H1 (cell line): ENCODE measurements at regions not wholly inside any gene's neighbourhood (a gene's known extent, or its start where the extent isn't known, plus 50 kb on each side); places are given as distances from the start of the nearest gene placed in this dataset.

ENCODE experiments used
- CTCF ChIA-PET: fragments of 300-600 bp; sonication (Branson Sonifier 250); formaldehyde crosslinking; loops from one replicate; lab custom pipeline; 2021; ENCODE audit not compliant: partially characterized antibody; lab: Charles Lee
- POLR2A ChIA-PET: fragments of 300-600 bp; sonication (Branson Sonifier 250); formaldehyde crosslinking; loops from one replicate; lab custom pipeline; 2021; ENCODE audit warnings: inconsistent platforms; ENCODE audit not compliant: partially characterized antibody; lab: Charles Lee
- DNase-seq, 2 experiments: peaks; one replicate each; pipeline versions ENCODE4 v3.0.0 to v3.0.0-alpha.2; 2010 to 2022; ENCODE audit warnings: low spot score in 2 of 2, low read depth in 1 of 2, mixed read lengths in 1 of 2
- FAIRE-seq: peaks from 2 replicates; lab custom pipeline; 2011; peaks lifted over from hg19 to GRCh38; lab: Jason Lieb, UNC
- H2AFZ ChIP-seq: 2 replicates; pipeline ENCODE4 v1.8.1; 2012; ENCODE audit warnings: low read length, inconsistent platforms
- H2AK5ac ChIP-seq: 2 replicates; pipeline ENCODE4 v1.6.1; 2013; ENCODE audit warnings: low read depth, low read length
- H2BK120ac ChIP-seq: replicated peaks from 2 replicates; pipeline ENCODE3; 2013; ENCODE audit warnings: low read depth, low read length, inconsistent platforms
- H2BK12ac ChIP-seq: 2 replicates; pipeline ENCODE4 v1.6.1; 2013; ENCODE audit warnings: low read depth, low read length
- H2BK15ac ChIP-seq: 2 replicates; pipeline ENCODE4 v1.6.1; 2013; ENCODE audit warnings: low read length
- H2BK20ac ChIP-seq: 2 replicates; pipeline ENCODE4 v1.6.1; 2013; ENCODE audit warnings: low read length
- H2BK5ac ChIP-seq: 2 replicates; pipeline ENCODE4 v1.6.1; 2013; ENCODE audit warnings: low read depth, low read length
- H3K14ac ChIP-seq: 2 replicates; pipeline ENCODE4 v1.6.1; 2013; ENCODE audit warnings: inconsistent platforms; ENCODE audit not compliant: insufficient read length
- H3K18ac ChIP-seq: 2 replicates; pipeline ENCODE4 v1.6.1; 2013; ENCODE audit warnings: low read length; ENCODE audit errors: extremely low read depth
- H3K23ac ChIP-seq: 2 replicates; pipeline ENCODE4 v1.6.1; 2013; ENCODE audit warnings: inconsistent platforms; ENCODE audit not compliant: insufficient read length
- H3K23me2 ChIP-seq: 2 replicates; pipeline ENCODE4 v1.6.1; 2013; ENCODE audit warnings: low read depth, low read length
- H3K27ac ChIP-seq: 2 replicates; pipeline ENCODE4 v1.6.1; 2011; ENCODE audit warnings: low read depth, low read length, inconsistent platforms
- H3K27me3 ChIP-seq, 4 experiments: replicated peaks in 1 of 4; 1 replicate in 1 of 4; 2 replicates in 3 of 4; pipeline versions ENCODE4 v1.6.1 to v1.8.1; 2011 to 2013; ENCODE audit warnings: low read length in 3 of 4, mild to moderate bottlenecking in 3 of 4, inconsistent platforms in 2 of 4, mixed read lengths in 2 of 4, moderate library complexity in 1 of 4; ENCODE audit not compliant: control insufficient read depth in 3 of 4, insufficient read depth in 3 of 4; ENCODE audit errors: extremely low read depth in 1 of 4
- H3K36me3 ChIP-seq, 4 experiments: 2 replicates each; pipeline versions ENCODE4 v1.6.1 to v1.8.1; 2011 to 2013; ENCODE audit warnings: mild to moderate bottlenecking in 4 of 4, low read length in 3 of 4, moderate library complexity in 2 of 4, control low read depth in 1 of 4, inconsistent platforms in 1 of 4; ENCODE audit not compliant: insufficient read depth in 4 of 4, control insufficient read depth in 2 of 4
- H3K4ac ChIP-seq: replicated peaks from 2 replicates; pipeline ENCODE3; 2013; ENCODE audit warnings: low read length, low read depth, mixed read lengths, inconsistent platforms; ENCODE audit not compliant: insufficient read length
- H3K4me1 ChIP-seq, 4 experiments: replicated peaks in 1 of 4; 1 replicate in 1 of 4; 2 replicates in 3 of 4; pipeline versions ENCODE4 v1.6.1 to v1.8.1; 2011 to 2013; ENCODE audit warnings: low read length in 3 of 4, inconsistent platforms in 2 of 4, mixed read lengths in 1 of 4; ENCODE audit not compliant: insufficient read depth in 4 of 4, control insufficient read depth in 3 of 4
- H3K4me2 ChIP-seq, 2 experiments: 2 replicates each; pipeline versions ENCODE4 v1.6.1 to v1.8.1; 2011 to 2013; ENCODE audit warnings: low read depth in 2 of 2, low read length in 2 of 2, control low read depth in 1 of 2, inconsistent platforms in 1 of 2, mild to moderate bottlenecking in 1 of 2; ENCODE audit not compliant: insufficient read depth in 1 of 2
- H3K4me3 ChIP-seq, 4 experiments: fragments of 200-600, 300-600 bp in 1 of 4; sonication (generic), shearing (Covaris generic), sonication (Bioruptor Twin) in 1 of 4; 2 replicates each; pipeline versions ENCODE4 v1.5.1 to v1.8.1; 2011 to 2016; ENCODE audit warnings: low read length in 4 of 4, low read depth in 3 of 4, control low read depth in 2 of 4, inconsistent platforms in 2 of 4, mild to moderate bottlenecking in 2 of 4, mixed read lengths in 1 of 4, moderate library complexity in 1 of 4; ENCODE audit not compliant: insufficient read depth in 2 of 4; ENCODE audit errors: extremely low read depth in 1 of 4
- H3K56ac ChIP-seq: replicated peaks from 2 replicates; pipeline ENCODE3; 2013; ENCODE audit warnings: low read depth, mild to moderate bottlenecking, mixed read lengths, low read length, inconsistent platforms; ENCODE audit not compliant: insufficient read length
- H3K79me1 ChIP-seq: 2 replicates; pipeline ENCODE4 v1.6.1; 2013; ENCODE audit warnings: low read depth, low read length, control low read depth
- H3K79me2 ChIP-seq, 2 experiments: 2 replicates each; pipeline versions ENCODE4 v1.6.1 to v1.8.1; 2012 to 2013; ENCODE audit warnings: low read length in 2 of 2, mild to moderate bottlenecking in 2 of 2, inconsistent platforms in 1 of 2; ENCODE audit not compliant: insufficient read depth in 2 of 2, control insufficient read depth in 1 of 2
- H3K9ac ChIP-seq, 4 experiments: replicated peaks in 1 of 4; 1 replicate in 1 of 4; 2 replicates in 3 of 4; pipeline versions ENCODE4 v1.6.1 to v1.8.1; 2011 to 2013; ENCODE audit warnings: low read depth in 3 of 4, low read length in 3 of 4, control low read depth in 2 of 4, mild to moderate bottlenecking in 2 of 4, moderate library complexity in 2 of 4, inconsistent platforms in 1 of 4; ENCODE audit errors: extremely low read depth in 1 of 4
- H3K9me3 ChIP-seq, 2 experiments: 2 replicates each; pipeline versions ENCODE4 v1.6.1 to v1.8.1; 2012 to 2013; ENCODE audit warnings: mild to moderate bottlenecking in 2 of 2, moderate library complexity in 2 of 2, control low read depth in 1 of 2, inconsistent platforms in 1 of 2, low read depth in 1 of 2, low read length in 1 of 2, mixed read lengths in 1 of 2; ENCODE audit not compliant: insufficient read depth in 2 of 2
- H4K20me1 ChIP-seq, 2 experiments: replicated peaks in 1 of 2; 2 replicates each; pipeline versions ENCODE3 to v1.8.1; 2011 to 2013; ENCODE audit warnings: inconsistent platforms in 2 of 2, low read length in 2 of 2, mild to moderate bottlenecking in 1 of 2; ENCODE audit not compliant: insufficient read depth in 2 of 2, control insufficient read depth in 1 of 2
- H4K5ac ChIP-seq: 2 replicates; pipeline ENCODE4 v1.6.1; 2013; ENCODE audit warnings: low read length, low read depth, mixed read lengths, inconsistent platforms; ENCODE audit not compliant: insufficient read length
- H4K8ac ChIP-seq: 2 replicates; pipeline ENCODE4 v1.8.0; 2013; ENCODE audit warnings: mild to moderate bottlenecking, moderate library complexity, low read length, inconsistent platforms; ENCODE audit not compliant: insufficient read depth; ENCODE audit errors: extremely low read depth
- H4K91ac ChIP-seq: replicated peaks from 2 replicates; pipeline ENCODE3; 2013; ENCODE audit warnings: low read length, mixed read lengths, inconsistent platforms; ENCODE audit not compliant: insufficient read length
- PHF8 ChIP-seq: fragments of 200-600 bp; sonication (generic); conservative IDR thresholded peaks from 2 replicates; pipeline ENCODE4 v1.7.1; 2012; ENCODE audit warnings: low read depth, mild to moderate bottlenecking, inconsistent platforms, low read length, moderate library complexity
- RAD21 ChIP-seq, 2 experiments: IDR thresholded peaks in 1 of 2; conservative IDR thresholded peaks in 1 of 2; 2 replicates each; pipeline ENCODE4 v1.6.1; 2011; ENCODE audit warnings: low read depth in 2 of 2, low read length in 2 of 2, improper control_type of control experiment in 1 of 2, inconsistent platforms in 1 of 2, mild to moderate bottlenecking in 1 of 2, moderate library complexity in 1 of 2
- WGBS, 2 experiments: shearing (Covaris generic) in 1 of 2; methylation state at CpG; one replicate each; pipeline versions ENCODE4 v1.1.6 to v1.1.7; 2013 to 2015; ENCODE audit warnings: low lambda C conversion rate in 2 of 2, mixed read lengths in 2 of 2, inconsistent platforms in 1 of 2, low coverage in 1 of 2, missing lambda C conversion rate in 1 of 2; ENCODE audit not compliant: insufficient replicate concordance in 2 of 2, insufficient coverage in 1 of 2, insufficient read length in 1 of 2; ENCODE audit errors: extremely low coverage in 1 of 2, missing lambda C conversion rate in 1 of 2; 5-methylcytosine and 5-hydroxymethylcytosine counted together
- TF ChIP-seq, protein P1 (sequence below), 3 experiments: IDR thresholded peaks; 1 replicate in 2 of 3; 2 replicates in 1 of 3; pipeline versions ENCODE4 v1.5.1 to v1.6.1; 2011; ENCODE audit warnings: low read length in 3 of 3, mild to moderate bottlenecking in 3 of 3, inconsistent platforms in 2 of 3, low read depth in 1 of 3, moderate library complexity in 1 of 3; ENCODE audit not compliant: insufficient read depth in 1 of 3; ENCODE audit errors: control extremely low read depth in 1 of 3

DNA sequence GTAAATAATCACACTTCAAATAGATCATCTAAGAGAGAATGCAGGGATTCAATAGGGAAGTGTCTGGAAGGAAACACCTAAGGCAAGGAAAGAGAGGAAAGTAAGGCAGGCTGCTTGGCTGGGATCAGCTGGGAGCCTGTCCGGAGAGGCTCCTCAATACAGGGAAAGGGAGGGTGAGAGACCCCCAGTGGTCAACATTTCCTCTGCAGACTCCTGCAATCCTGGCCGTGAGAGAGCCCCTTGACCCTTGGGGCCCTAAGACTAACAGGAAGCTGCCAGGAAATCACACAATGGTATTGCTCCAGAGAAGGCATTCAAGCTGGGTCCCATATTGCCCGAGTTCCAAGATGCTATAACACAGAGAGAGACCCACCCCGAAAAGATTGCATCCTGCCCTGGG is 549.4 kb downstream of the NYAP2 start:
- H4K20me1 ChIP-seq = no peaks in the 10 kb centered on the region
- H3K79me2 ChIP-seq = no peaks in the 10 kb centered on the region
- no peaks in the 10 kb centered on the region for H3K79me1 ChIP-seq
- POLR2A ChIA-PET = no interaction called here
- H2AFZ ChIP-seq = peak overlapping the region; percentile 53; the same call in 1 of the 2 replicates
- H2AK5ac ChIP-seq = no peak overlapping the region
- H3K14ac ChIP-seq = no peak overlapping the region
- H3K9me3 ChIP-seq = no peaks in the 10 kb centered on the region; a peak in 1 of 4 replicates
- no peaks in the 10 kb centered on the region for H3K27me3 ChIP-seq
- no peak overlapping the region for H3K4ac ChIP-seq
- no peak overlapping the region for H2BK20ac ChIP-seq
- no peak overlapping the region for H4K91ac ChIP-seq
- H4K5ac ChIP-seq = no peak overlapping the region
- no peak overlapping the region for H3K9ac ChIP-seq
- H2BK15ac ChIP-seq = no peak overlapping the region
- no peaks in the 10 kb centered on the region for H3K23me2 ChIP-seq
- no peak overlapping the region for H2BK12ac ChIP-seq
- CTCF ChIA-PET = interaction anchor here (1.2 to 1.4 kb wide), 4 partner anchors 28 to 1177 kb away, joined by 3 read pairs; no protein-coding TSS in a partner anchor
- H3K27ac ChIP-seq = no peak overlapping the region
- H3K4me1 ChIP-seq = no peaks in the 10 kb centered on the region
- no peak overlapping the region for H2BK120ac ChIP-seq
- WGBS, 2 experiments = 80% methylated on average over 4 of the region's 4 CpGs; no CpG with 5 or more reads in 1 of the 2 experiments
- H3K23ac ChIP-seq = no peak overlapping the region
- no peak overlapping the region for H2BK5ac ChIP-seq
- no peak overlapping the region for H3K4me3 ChIP-seq
- FAIRE-seq (no peak), DNase-seq (peak; percentile 2 to 49)
- H3K18ac ChIP-seq = no peak overlapping the region
- H3K4me2 ChIP-seq = no peak overlapping the region
- H3K56ac ChIP-seq = no peak overlapping the region
- H4K8ac ChIP-seq = no peak overlapping the region
- no peaks in the 10 kb centered on the region for H3K36me3 ChIP-seq
- TF ChIP-seq PHF8 = no peak
- TF ChIP-seq, protein P1, sequence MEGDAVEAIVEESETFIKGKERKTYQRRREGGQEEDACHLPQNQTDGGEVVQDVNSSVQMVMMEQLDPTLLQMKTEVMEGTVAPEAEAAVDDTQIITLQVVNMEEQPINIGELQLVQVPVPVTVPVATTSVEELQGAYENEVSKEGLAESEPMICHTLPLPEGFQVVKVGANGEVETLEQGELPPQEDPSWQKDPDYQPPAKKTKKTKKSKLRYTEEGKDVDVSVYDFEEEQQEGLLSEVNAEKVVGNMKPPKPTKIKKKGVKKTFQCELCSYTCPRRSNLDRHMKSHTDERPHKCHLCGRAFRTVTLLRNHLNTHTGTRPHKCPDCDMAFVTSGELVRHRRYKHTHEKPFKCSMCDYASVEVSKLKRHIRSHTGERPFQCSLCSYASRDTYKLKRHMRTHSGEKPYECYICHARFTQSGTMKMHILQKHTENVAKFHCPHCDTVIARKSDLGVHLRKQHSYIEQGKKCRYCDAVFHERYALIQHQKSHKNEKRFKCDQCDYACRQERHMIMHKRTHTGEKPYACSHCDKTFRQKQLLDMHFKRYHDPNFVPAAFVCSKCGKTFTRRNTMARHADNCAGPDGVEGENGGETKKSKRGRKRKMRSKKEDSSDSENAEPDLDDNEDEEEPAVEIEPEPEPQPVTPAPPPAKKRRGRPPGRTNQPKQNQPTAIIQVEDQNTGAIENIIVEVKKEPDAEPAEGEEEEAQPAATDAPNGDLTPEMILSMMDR (IDR thresholded peaks at IDR 0.05; ENCODE audit: control extremely low read depth in 1 of 3, insufficient read depth in 1 of 3, low read depth in 1 of 3, low read length in 3 of 3) = peak; percentile 22 to 54 (median 36); a peak in 2 of 4 replicates
- TF ChIP-seq RAD21 (IDR thresholded peaks at IDR 0.05 in 1 of 2, conservative IDR thresholded peaks at IDR 0.05 in 1 of 2; ENCODE audit: low read depth in 2 of 2, low read length in 2 of 2) = peak; percentile 43 to 48
